GM12878 (cell line): ENCODE measurements at regions not wholly inside any gene's neighbourhood (a gene's known extent, or its start where the extent isn't known, plus 50 kb on each side); places are given as distances from the start of the nearest gene placed in this dataset.

Source experiments
- ATAC-seq: fragments of 200-7000 bp; cut with Tn5 transposase; 3 replicates; pipeline ENCODE4 v1.9.1; 2020; ENCODE audit warnings: mild to moderate bottlenecking, moderate library complexity
- BruUV-seq: library from RNA; stranded (reverse); fragments of 400-500 nt; replicated peaks from 2 replicates; lab custom pipeline; 2021; lab: Mats Ljungman, UMichigan
- CTCF ChIA-PET: fragments of 300-600 bp; sonication (Branson Sonifier 250); formaldehyde crosslinking; extraction: SDS; loops from one replicate; lab custom pipeline; 2021; ENCODE audit warnings: inconsistent platforms; lab: Yijun Ruan, JAX
- POLR2A ChIA-PET: fragments of 350-600 bp; formaldehyde crosslinking; extraction: SDS; loops from one replicate; lab custom pipeline; 2021; ENCODE audit warnings: inconsistent platforms; lab: Charles Lee
- RAD21 ChIA-PET: fragments of 300-600 bp; sonication (Branson Sonifier 250); formaldehyde crosslinking; loops from one replicate; lab custom pipeline; 2023; ENCODE audit warnings: antibody characterized with exemption; ENCODE audit not compliant: unreplicated experiment; lab: Charles Lee
- SMC1A ChIA-PET: fragments of 300-600 bp; sonication (Branson Sonifier 250); formaldehyde crosslinking; loops from one replicate; lab custom pipeline; 2023; ENCODE audit not compliant: unreplicated experiment, uncharacterized antibody; lab: Charles Lee
- DNase-seq: peaks from one replicate; pipeline ENCODE4 v3.0.0-alpha.2; 2011; ENCODE audit warnings: low read depth, low spot score
- FAIRE-seq: peaks from 3 replicates; lab custom pipeline; 2011; peaks lifted over from hg19 to GRCh38; lab: Jason Lieb, UNC
- H2AFZ ChIP-seq: 2 replicates; pipeline ENCODE4 v1.6.0; 2011; ENCODE audit warnings: low read depth, low read length, control low read depth; ENCODE audit not compliant: control insufficient read depth
- H3K27ac ChIP-seq: 2 replicates; pipeline ENCODE4 v1.5.1; 2011; ENCODE audit warnings: control low read depth; ENCODE audit not compliant: control insufficient read depth, insufficient read depth
- H3K27me3 ChIP-seq, 2 experiments: replicated peaks in 1 of 2; 2 replicates each; pipeline versions ENCODE4 v1.6.0 to v1.6.1; 2011; ENCODE audit warnings: low read length in 1 of 2; ENCODE audit not compliant: control insufficient read depth in 2 of 2, insufficient read depth in 2 of 2
- H3K36me3 ChIP-seq, 2 experiments: 2 replicates each; pipeline ENCODE4 v1.5.1; 2011; ENCODE audit warnings: low read length in 1 of 2; ENCODE audit not compliant: control insufficient read depth in 2 of 2, insufficient read depth in 2 of 2
- H3K4me1 ChIP-seq: 2 replicates; pipeline ENCODE4 v1.6.1; 2011; ENCODE audit warnings: mild to moderate bottlenecking, low read length, moderate library complexity, mixed read lengths; ENCODE audit not compliant: control insufficient read depth, insufficient read depth
- H3K4me2 ChIP-seq: 2 replicates; pipeline ENCODE4 v1.6.0; 2011; ENCODE audit warnings: control low read depth; ENCODE audit not compliant: control insufficient read depth, insufficient read depth
- H3K4me3 ChIP-seq: fragments of 200-600 bp; sonication (generic); 2 replicates; pipeline ENCODE4 v1.5.1; 2016
- H3K79me2 ChIP-seq: 2 replicates; pipeline ENCODE4 v1.6.0; 2011; ENCODE audit warnings: low read length; ENCODE audit not compliant: control insufficient read depth, insufficient read depth
- H3K9ac ChIP-seq: 2 replicates; pipeline ENCODE4 v1.8.0; 2011; ENCODE audit warnings: low read length, control low read depth, mixed read lengths; ENCODE audit not compliant: control insufficient read depth, insufficient read depth
- H3K9me3 ChIP-seq: replicated peaks from 3 replicates; pipeline ENCODE4 v1.5.1; 2011; ENCODE audit warnings: mild to moderate bottlenecking, low read length; ENCODE audit not compliant: control insufficient read depth, insufficient read depth
- H4K20me1 ChIP-seq: 2 replicates; pipeline ENCODE4 v1.6.0; 2011; ENCODE audit not compliant: control insufficient read depth, insufficient read depth
- ATF7 ChIP-seq: fragments of 450-650 bp; IDR thresholded peaks from 2 replicates; pipeline ENCODE4 v1.6.1; 2016; ENCODE audit warnings: low read depth, mild to moderate bottlenecking
- BMI1 ChIP-seq: fragments of 450-650 bp; IDR thresholded peaks from 2 replicates; pipeline ENCODE4 v1.6.1; 2016; ENCODE audit warnings: mild to moderate bottlenecking, moderate library complexity, borderline replicate concordance
- CHD1 ChIP-seq: IDR thresholded peaks from 2 replicates; pipeline ENCODE4 v1.6.1; 2012; ENCODE audit warnings: low read depth, low read length, improper control_type of control experiment
- ETV6 ChIP-seq, 2 experiments: fragments of 450-650 bp in 1 of 2; IDR thresholded peaks in 1 of 2; conservative IDR thresholded peaks in 1 of 2; 2 replicates each; pipeline ENCODE4 v1.6.1; 2014; ENCODE audit warnings: antibody characterized with exemption in 1 of 2, borderline replicate concordance in 1 of 2, low read depth in 1 of 2, mild to moderate bottlenecking in 1 of 2, moderate library complexity in 1 of 2
- POU2F2 ChIP-seq: IDR thresholded peaks from 3 replicates; pipeline ENCODE4 v1.6.1; 2011; ENCODE audit warnings: low read depth, mild to moderate bottlenecking, low read length, borderline replicate concordance
- SIN3A ChIP-seq: IDR thresholded peaks from 2 replicates; pipeline ENCODE4 v1.6.1; 2012; ENCODE audit warnings: low read depth, low read length, improper control_type of control experiment
- SREBF1 ChIP-seq: IDR thresholded peaks from 2 replicates; pipeline ENCODE4 v1.6.1; 2012; ENCODE audit warnings: mild to moderate bottlenecking, low read length
- TBL1XR1 ChIP-seq: IDR thresholded peaks from 2 replicates; pipeline ENCODE4 v1.6.1; 2012; ENCODE audit warnings: low read depth, low read length, improper control_type of control experiment
- TCF12 ChIP-seq: IDR thresholded peaks from 2 replicates; pipeline ENCODE4 v1.6.1; 2011; ENCODE audit warnings: low read depth, mild to moderate bottlenecking, low read length
- YBX1 ChIP-seq: fragments of 450-650 bp; IDR thresholded peaks from 2 replicates; pipeline ENCODE4 v1.6.1; 2016; ENCODE audit warnings: antibody characterized with exemption
- ZNF274 ChIP-seq: IDR thresholded peaks from one replicate; pipeline ENCODE4 v1.8.0; 2011; ENCODE audit not compliant: insufficient read length, insufficient read depth
- ZNF384 ChIP-seq: IDR thresholded peaks from 2 replicates; pipeline ENCODE4 v1.6.1; 2012; ENCODE audit warnings: low read depth, mild to moderate bottlenecking, low read length, improper control_type of control experiment, borderline replicate concordance
- ZNF622 ChIP-seq: fragments of 450-650 bp; IDR thresholded peaks from 2 replicates; pipeline ENCODE4 v1.6.1; 2017; ENCODE audit warnings: mild to moderate bottlenecking, inconsistent platforms
- ZSCAN29 ChIP-seq: fragments of 450-650 bp; IDR thresholded peaks from 2 replicates; pipeline ENCODE4 v1.6.1; 2017; ENCODE audit warnings: mild to moderate bottlenecking, moderate library complexity
- WGBS: methylation state at CpG from one replicate; pipeline ENCODE4 v1.1.6; 2016; ENCODE audit warnings: low lambda C conversion rate; ENCODE audit not compliant: insufficient replicate concordance, insufficient coverage; ENCODE audit errors: missing lambda C conversion rate; 5-methylcytosine and 5-hydroxymethylcytosine counted together
- in situ Hi-C: fragments of 300-500 bp; cut with MboI; formaldehyde crosslinking; loops from 9 replicates; pipeline ENCODE4 v1.14.3; 2018; ENCODE audit warnings: mixed read lengths
- intact Hi-C: fragments of 100-400 bp; cut with micrococcal nuclease; formaldehyde crosslinking; loops from one replicate; pipeline ENCODE4 v1.14.2; 2022; ENCODE audit not compliant: unreplicated experiment
- TF ChIP-seq, protein P1 (sequence below): IDR thresholded peaks from 2 replicates; pipeline ENCODE4 v1.6.1; 2011; ENCODE audit warnings: borderline replicate concordance, low read depth, mild to moderate bottlenecking, moderate library complexity, mixed read lengths, low read length; ENCODE audit not compliant: insufficient read depth; ENCODE audit errors: extremely low read length
- TF ChIP-seq, protein P2 (sequence below): fragments of 450-650 bp; IDR thresholded peaks from 2 replicates; pipeline ENCODE4 v1.6.1; 2017; ENCODE audit warnings: borderline replicate concordance
- TF ChIP-seq, protein P3 (sequence below): fragments of 450-650 bp; conservative IDR thresholded peaks from 2 replicates; pipeline ENCODE4 v1.6.1; 2017; ENCODE audit warnings: mild to moderate bottlenecking, moderate library complexity
- TF ChIP-seq, protein P4 (sequence below): IDR thresholded peaks from 2 replicates; pipeline ENCODE4 v1.6.1; 2011; ENCODE audit warnings: low read depth, low read length, improper control_type of control experiment, borderline replicate concordance

DNA sequence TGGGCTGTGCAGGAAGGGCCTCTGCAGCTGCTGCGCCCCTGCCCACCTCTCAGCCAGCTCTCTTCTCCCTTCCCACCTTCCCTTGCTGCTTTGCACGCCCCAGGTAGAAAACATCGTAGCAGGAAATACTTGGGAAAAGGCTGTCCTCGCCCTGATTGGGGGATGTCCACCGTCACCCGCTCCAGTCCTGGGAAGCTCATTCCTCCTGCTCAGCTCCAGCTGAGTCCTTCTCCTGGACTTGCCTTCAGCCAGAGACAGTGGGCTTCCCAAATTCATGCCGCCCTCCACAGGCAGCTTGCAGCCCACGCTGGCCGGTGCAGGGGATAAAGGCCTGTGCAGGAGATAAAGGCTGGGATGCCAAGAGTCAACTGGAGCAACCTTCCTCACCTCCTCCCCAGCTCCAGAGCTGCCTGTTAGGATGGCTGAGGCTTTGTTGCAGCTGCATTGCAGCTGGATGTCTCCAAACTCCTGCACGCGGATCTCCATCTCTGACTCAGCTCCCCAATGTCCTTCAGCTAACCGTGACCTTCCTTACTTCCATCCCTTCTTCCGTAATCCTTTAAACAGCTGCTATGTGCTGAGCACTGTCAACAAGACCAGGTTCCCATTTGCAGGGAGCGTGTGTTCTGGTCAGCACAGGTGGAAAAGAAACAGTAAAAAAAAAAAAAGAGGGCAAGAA is 402.0 kb upstream of the TNRC6C start:
- intact Hi-C loops: no loop called here
- POLR2A ChIA-PET: no interaction called here
- Histone ChIP-seq H4K20me1 (no peaks in the 10 kb centered on the region), H3K9ac (no peak overlapping the region), H3K36me3 (no peaks in the 10 kb centered on the region), H3K27ac (no peak overlapping the region), H3K4me1 (no peaks in the 10 kb centered on the region), H3K9me3 (no peaks in the 10 kb centered on the region), H3K27me3 (peaks cover 0 to 7% of the 10 kb centered on the region in 2 experiments; a peak in 3 of 4 replicates), H3K79me2 (no peaks in the 10 kb centered on the region), H2AFZ (no peak overlapping the region), H3K4me3 (no peak overlapping the region), H3K4me2 (no peak overlapping the region)
- RAD21 ChIA-PET: no interaction called here
- SMC1A ChIA-PET: no interaction called here
- TF ChIP-seq ZNF384 (no peak), YBX1 (no peak), ETV6 (conservative IDR thresholded peaks at IDR 0.05 in 1 of 2, IDR thresholded peaks at IDR 0.05 in 1 of 2; ENCODE audit: borderline replicate concordance in 1 of 2, low read depth in 1 of 2) (no peak), POU2F2 (no peak), TCF12 (no peak), SREBF1 (no peak), CHD1 (no peak), TBL1XR1 (no peak), ZNF274 (no peak), BMI1 (no peak), ATF7 (no peak), SIN3A (no peak), ZNF622 (no peak), ZSCAN29 (no peak)
- TF ChIP-seq, protein P1, sequence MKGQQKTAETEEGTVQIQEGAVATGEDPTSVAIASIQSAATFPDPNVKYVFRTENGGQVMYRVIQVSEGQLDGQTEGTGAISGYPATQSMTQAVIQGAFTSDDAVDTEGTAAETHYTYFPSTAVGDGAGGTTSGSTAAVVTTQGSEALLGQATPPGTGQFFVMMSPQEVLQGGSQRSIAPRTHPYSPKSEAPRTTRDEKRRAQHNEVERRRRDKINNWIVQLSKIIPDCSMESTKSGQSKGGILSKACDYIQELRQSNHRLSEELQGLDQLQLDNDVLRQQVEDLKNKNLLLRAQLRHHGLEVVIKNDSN: no peak
- TF ChIP-seq, protein P2, sequence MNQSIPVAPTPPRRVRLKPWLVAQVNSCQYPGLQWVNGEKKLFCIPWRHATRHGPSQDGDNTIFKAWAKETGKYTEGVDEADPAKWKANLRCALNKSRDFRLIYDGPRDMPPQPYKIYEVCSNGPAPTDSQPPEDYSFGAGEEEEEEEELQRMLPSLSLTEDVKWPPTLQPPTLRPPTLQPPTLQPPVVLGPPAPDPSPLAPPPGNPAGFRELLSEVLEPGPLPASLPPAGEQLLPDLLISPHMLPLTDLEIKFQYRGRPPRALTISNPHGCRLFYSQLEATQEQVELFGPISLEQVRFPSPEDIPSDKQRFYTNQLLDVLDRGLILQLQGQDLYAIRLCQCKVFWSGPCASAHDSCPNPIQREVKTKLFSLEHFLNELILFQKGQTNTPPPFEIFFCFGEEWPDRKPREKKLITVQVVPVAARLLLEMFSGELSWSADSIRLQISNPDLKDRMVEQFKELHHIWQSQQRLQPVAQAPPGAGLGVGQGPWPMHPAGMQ: no peak
- TF ChIP-seq, protein P3, sequence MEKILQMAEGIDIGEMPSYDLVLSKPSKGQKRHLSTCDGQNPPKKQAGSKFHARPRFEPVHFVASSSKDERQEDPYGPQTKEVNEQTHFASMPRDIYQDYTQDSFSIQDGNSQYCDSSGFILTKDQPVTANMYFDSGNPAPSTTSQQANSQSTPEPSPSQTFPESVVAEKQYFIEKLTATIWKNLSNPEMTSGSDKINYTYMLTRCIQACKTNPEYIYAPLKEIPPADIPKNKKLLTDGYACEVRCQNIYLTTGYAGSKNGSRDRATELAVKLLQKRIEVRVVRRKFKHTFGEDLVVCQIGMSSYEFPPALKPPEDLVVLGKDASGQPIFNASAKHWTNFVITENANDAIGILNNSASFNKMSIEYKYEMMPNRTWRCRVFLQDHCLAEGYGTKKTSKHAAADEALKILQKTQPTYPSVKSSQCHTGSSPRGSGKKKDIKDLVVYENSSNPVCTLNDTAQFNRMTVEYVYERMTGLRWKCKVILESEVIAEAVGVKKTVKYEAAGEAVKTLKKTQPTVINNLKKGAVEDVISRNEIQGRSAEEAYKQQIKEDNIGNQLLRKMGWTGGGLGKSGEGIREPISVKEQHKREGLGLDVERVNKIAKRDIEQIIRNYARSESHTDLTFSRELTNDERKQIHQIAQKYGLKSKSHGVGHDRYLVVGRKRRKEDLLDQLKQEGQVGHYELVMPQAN: no peak
- TF ChIP-seq, protein P4, sequence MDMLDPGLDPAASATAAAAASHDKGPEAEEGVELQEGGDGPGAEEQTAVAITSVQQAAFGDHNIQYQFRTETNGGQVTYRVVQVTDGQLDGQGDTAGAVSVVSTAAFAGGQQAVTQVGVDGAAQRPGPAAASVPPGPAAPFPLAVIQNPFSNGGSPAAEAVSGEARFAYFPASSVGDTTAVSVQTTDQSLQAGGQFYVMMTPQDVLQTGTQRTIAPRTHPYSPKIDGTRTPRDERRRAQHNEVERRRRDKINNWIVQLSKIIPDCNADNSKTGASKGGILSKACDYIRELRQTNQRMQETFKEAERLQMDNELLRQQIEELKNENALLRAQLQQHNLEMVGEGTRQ: no peak
- CTCF ChIA-PET: interaction anchor here (0.6 kb wide), 1 partner anchor 14 kb away, joined by 3 read pairs; no protein-coding TSS in a partner anchor
- 74% methylated on average over 14 of the region's 14 CpGs for WGBS
- in situ Hi-C loops: no loop called here
- ATAC-seq: no peak
- no peak for FAIRE-seq
- DNase-seq: no peak
- BruUV-seq: no TSS peak
